Thoracic aorta (tissue), 2 donors: ENCODE measurements at regions not wholly inside any gene's neighbourhood (a gene's known extent, or its start where the extent isn't known, plus 50 kb on each side); places are given as distances from the start of the nearest gene placed in this dataset.
"Not testable (repeated sequence)": the region's sequence is repeated elsewhere in the genome, so short reads cannot be mapped to it uniquely, and the experiment has no call there.

ENCODE experiments used
- ATAC-seq: fragments of 150-250 bp; one replicate; pipeline ENCODE4 v1.8.0; 2017; ENCODE audit warnings: low read depth; ENCODE audit not compliant: insufficient number of reproducible peaks, low FRiP score
- DNase-seq: peaks from one replicate; pipeline ENCODE4 v3.0.0-alpha.2; 2020; ENCODE audit warnings: low spot score
- H3K27ac ChIP-seq, 2 donors: fragments of 200-600 bp; sonication (generic); 1 replicate in 1 of 2; 2 replicates in 1 of 2; pipeline ENCODE4 v1.5.1; 2016; ENCODE audit warnings: mild to moderate bottlenecking in 2 of 2, moderate library complexity in 2 of 2
- H3K27me3 ChIP-seq: fragments of 200-600 bp; sonication (generic); replicated peaks from 2 replicates; pipeline ENCODE4 v1.6.0; 2016; ENCODE audit warnings: mild to moderate bottlenecking; ENCODE audit not compliant: insufficient read depth
- H3K36me3 ChIP-seq: fragments of 200-600 bp; sonication (generic); one replicate; pipeline ENCODE4 v1.5.1; 2016
- H3K4me1 ChIP-seq, 2 donors: fragments of 200-600 bp; sonication (generic); 1 replicate in 1 of 2; 2 replicates in 1 of 2; pipeline versions ENCODE4 v1.5.1 to v1.6.0; 2016; ENCODE audit warnings: low read depth in 2 of 2, mild to moderate bottlenecking in 1 of 2; ENCODE audit not compliant: control insufficient read depth in 1 of 2
- H3K4me3 ChIP-seq: fragments of 200-600 bp; sonication (generic); 2 replicates; pipeline ENCODE4 v1.5.1; 2016; ENCODE audit warnings: mild to moderate bottlenecking
- H3K9me3 ChIP-seq: fragments of 200-600 bp; sonication (generic); 2 replicates; pipeline ENCODE4 v1.5.1; 2016
- TF ChIP-seq, protein P1 (sequence below): fragments of 200-600 bp; sonication (generic); IDR thresholded peaks from one replicate; pipeline ENCODE4 v1.5.1; 2019; ENCODE audit warnings: antibody characterized with exemption

DNA sequence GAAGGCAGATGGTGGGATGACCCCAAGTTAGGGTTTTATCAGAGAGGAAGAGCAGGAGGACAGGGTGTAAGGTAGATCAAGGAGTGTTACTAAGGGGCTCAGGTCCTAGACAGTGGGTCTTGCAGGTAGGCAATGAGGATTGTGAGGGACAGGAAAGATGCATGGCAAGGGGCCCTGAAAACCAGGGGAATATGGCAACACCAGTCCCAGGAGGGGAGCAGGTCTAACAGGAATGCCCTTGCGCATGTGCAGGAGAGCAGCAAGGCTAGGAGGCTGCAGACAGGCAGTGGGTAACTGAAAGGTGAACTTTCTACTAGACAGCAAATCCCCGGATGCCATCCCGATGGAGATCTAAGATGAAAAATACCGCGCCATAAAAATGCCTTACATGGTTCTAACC is 211.3 kb downstream of the ALG10 start:
- no peak for DNase-seq
- Histone ChIP-seq H3K9me3 (no peaks in the 10 kb centered on the region), H3K4me3 (no peak overlapping the region), H3K27ac (no peak overlapping the region), H3K27me3 (no peaks in the 10 kb centered on the region), H3K36me3 (no peaks in the 10 kb centered on the region), H3K4me1 (no peaks in the 10 kb centered on the region)
- TF ChIP-seq, protein P1, sequence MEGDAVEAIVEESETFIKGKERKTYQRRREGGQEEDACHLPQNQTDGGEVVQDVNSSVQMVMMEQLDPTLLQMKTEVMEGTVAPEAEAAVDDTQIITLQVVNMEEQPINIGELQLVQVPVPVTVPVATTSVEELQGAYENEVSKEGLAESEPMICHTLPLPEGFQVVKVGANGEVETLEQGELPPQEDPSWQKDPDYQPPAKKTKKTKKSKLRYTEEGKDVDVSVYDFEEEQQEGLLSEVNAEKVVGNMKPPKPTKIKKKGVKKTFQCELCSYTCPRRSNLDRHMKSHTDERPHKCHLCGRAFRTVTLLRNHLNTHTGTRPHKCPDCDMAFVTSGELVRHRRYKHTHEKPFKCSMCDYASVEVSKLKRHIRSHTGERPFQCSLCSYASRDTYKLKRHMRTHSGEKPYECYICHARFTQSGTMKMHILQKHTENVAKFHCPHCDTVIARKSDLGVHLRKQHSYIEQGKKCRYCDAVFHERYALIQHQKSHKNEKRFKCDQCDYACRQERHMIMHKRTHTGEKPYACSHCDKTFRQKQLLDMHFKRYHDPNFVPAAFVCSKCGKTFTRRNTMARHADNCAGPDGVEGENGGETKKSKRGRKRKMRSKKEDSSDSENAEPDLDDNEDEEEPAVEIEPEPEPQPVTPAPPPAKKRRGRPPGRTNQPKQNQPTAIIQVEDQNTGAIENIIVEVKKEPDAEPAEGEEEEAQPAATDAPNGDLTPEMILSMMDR: no peak
- ATAC-seq: no peak

DNA sequence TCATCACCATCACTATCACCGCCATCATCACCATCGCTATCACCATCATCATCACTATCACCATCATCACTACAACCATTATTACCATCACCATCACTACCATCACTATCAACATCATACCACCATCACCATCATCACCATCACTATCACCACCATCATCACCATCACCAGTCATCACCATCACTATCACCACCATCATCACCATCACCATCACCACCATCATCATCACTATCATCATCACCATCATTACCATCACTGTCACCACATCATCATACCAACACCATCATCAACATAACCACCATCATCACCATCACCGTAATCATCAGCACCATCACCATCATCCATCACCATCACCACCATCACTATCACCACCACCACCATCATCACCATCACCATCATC is 213.8 kb downstream of the ALG10 start:
- Histone ChIP-seq H3K27me3 (no peaks in the 10 kb centered on the region), H3K9me3 (no peaks in the 10 kb centered on the region), H3K36me3 (no peaks in the 10 kb centered on the region), H3K27ac (no peak overlapping the region), H3K4me1 (no peaks in the 10 kb centered on the region), H3K4me3 (no peak overlapping the region)
- DNase-seq (no peak), ATAC-seq (no peak)
- TF ChIP-seq, protein P1: no peak

DNA sequence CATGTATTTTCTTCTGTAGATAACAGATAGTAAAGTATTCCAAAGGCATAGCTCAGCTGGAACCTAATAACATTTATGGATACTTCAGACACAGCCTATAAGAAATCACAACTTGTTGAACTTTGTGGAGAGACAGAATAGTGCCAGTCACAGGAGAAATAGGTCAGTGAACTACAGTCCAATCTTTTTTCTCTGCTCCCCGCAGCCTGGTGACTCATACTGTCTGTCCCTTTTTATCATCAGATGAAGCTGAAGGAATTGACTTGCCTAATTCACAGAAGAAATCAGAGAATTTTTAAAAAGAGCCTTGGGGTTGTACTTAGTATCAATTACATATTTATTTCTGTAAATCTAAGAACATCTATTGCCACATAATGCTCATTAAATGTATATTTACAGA is 222.3 kb downstream of the ALG10 start:
- no peaks in the 10 kb centered on the region for H3K9me3 ChIP-seq
- TF ChIP-seq, protein P1: no peak
- no peak overlapping the region for H3K27ac ChIP-seq
- ATAC-seq: no peak
- DNase-seq: no peak
- no peaks in the 10 kb centered on the region for H3K4me1 ChIP-seq
- H3K27me3 ChIP-seq: no peaks in the 10 kb centered on the region
- no peaks in the 10 kb centered on the region for H3K36me3 ChIP-seq
- no peak overlapping the region for H3K4me3 ChIP-seq

DNA sequence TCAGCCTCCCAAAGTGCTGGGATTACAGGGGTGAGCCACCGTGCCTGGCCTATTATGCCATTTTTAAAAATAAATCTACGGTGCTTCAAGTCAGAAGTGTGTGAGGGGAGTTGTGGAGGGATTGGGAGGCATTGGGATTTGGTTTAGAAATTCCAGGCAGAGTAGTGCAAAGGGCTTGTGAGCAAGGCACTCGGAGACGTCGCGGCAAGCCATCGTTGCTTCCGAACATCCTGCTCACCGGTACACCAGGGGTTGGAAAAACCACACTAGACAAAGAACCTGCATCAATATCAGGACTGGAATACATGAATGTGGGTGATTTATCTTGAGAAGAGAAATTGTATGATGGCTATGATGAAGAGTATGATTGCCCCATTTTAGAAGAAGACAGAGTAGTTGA is 227.0 kb downstream of the ALG10 start:
- no peaks in the 10 kb centered on the region for H3K36me3 ChIP-seq
- no peaks in the 10 kb centered on the region for H3K27me3 ChIP-seq
- no peak overlapping the region for H3K27ac ChIP-seq
- no peak overlapping the region for H3K4me3 ChIP-seq
- ATAC-seq: no peak
- no peak for DNase-seq
- no peaks in the 10 kb centered on the region for H3K4me1 ChIP-seq
- TF ChIP-seq, protein P1: no peak
- H3K9me3 ChIP-seq: no peaks in the 10 kb centered on the region

DNA sequence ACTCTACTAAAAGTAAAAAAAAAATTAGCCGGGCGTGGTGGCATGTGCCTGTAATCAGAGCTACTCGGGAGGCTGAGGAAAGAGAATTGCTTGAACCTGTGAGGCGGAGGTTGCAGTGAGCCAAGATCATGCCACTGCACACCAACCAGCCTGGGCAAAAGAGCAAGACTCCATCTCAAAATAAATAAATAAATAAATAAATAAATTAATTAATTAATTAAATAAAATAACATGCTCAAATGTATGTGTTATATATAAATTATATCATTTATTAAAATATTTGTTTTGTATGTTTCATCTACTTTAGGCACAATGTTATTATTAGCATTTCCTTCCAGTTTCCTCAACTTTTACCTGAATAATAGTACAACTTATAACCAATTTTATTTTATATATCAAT is 229.6 kb downstream of the ALG10 start:
- not testable (repeated sequence) for H3K9me3 ChIP-seq, H3K27ac ChIP-seq, H3K36me3 ChIP-seq, H3K4me1 ChIP-seq, H3K27me3 ChIP-seq, H3K4me3 ChIP-seq, DNase-seq, ATAC-seq

DNA sequence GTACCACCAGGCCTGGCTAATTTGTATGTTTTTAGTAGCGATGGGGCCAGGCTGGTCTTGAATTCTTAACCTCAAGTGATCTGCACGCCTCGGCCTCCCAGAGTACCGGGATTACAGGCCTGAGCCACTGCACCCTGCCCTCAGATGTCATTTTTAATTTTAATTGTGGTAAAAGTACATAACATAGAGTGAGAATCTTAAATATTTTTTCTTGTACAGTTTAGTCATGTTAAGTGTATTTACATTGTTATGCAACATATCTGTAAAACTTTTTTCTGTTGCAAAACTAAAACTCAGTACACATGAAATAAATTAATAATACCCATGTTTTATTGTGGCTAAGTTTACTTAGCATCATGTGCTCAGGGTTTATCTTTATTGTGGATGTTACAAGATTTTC is 231.4 kb downstream of the ALG10 start:
- no peaks in the 10 kb centered on the region for H3K9me3 ChIP-seq
- no peaks in the 10 kb centered on the region for H3K27me3 ChIP-seq
- TF ChIP-seq, protein P1: no peak
- ATAC-seq (no peak), DNase-seq (no peak)
- no peak overlapping the region for H3K27ac ChIP-seq
- no peaks in the 10 kb centered on the region for H3K36me3 ChIP-seq
- H3K4me3 ChIP-seq: no peak overlapping the region
- no peaks in the 10 kb centered on the region for H3K4me1 ChIP-seq
